Panc1 (cell line): ENCODE measurements at regions not wholly inside any gene's neighbourhood (a gene's known extent, or its start where the extent isn't known, plus 50 kb on each side); places are given as distances from the start of the nearest gene placed in this dataset.

Experiments used
- ATAC-seq: fragments of 200-7000 bp; cut with Tn5 transposase; 2 replicates; pipeline ENCODE4 v1.9.1; 2020; ENCODE audit warnings: mild to moderate bottlenecking, moderate library complexity
- BruUV-seq: library from RNA; stranded (reverse); fragments of 400-500 nt; replicated peaks from 2 replicates; lab custom pipeline; 2021; lab: Mats Ljungman, UMichigan
- CTCF ChIA-PET: fragments of 300-600 bp; sonication (Branson Sonifier 250); formaldehyde crosslinking; loops from one replicate; lab custom pipeline; 2022; ENCODE audit warnings: antibody characterized with exemption; lab: Charles Lee
- POLR2A ChIA-PET: fragments of 300-600 bp; sonication (Branson Sonifier 250); formaldehyde crosslinking; loops from one replicate; lab custom pipeline; 2022; ENCODE audit warnings: antibody characterized with exemption; lab: Charles Lee
- DNase-seq: peaks from one replicate; pipeline ENCODE4 v3.0.0-alpha.2; 2010; ENCODE audit warnings: low read depth, low spot score
- H3K27ac ChIP-seq: 2 replicates; pipeline ENCODE4 v1.5.1; 2011; ENCODE audit warnings: mild to moderate bottlenecking, low read length, inconsistent platforms
- H3K27me3 ChIP-seq: fragments of 200-500 bp; sonication (Bioruptor generic); 2 replicates; pipeline ENCODE4 v1.6.0; 2014; ENCODE audit warnings: low read length, inconsistent platforms; ENCODE audit not compliant: control insufficient read depth, insufficient read depth
- H3K36me3 ChIP-seq: fragments of 200-500 bp; sonication (Bioruptor generic); 2 replicates; pipeline ENCODE4 v1.5.1; 2014; ENCODE audit warnings: inconsistent platforms, mild to moderate bottlenecking, low read length, moderate library complexity; ENCODE audit not compliant: control insufficient read depth, insufficient read depth
- H3K4me1 ChIP-seq: 2 replicates; pipeline ENCODE4 v1.5.1; 2011; ENCODE audit warnings: inconsistent platforms, mild to moderate bottlenecking, low read length, moderate library complexity; ENCODE audit not compliant: control insufficient read depth, insufficient read depth
- H3K4me3 ChIP-seq, 2 experiments: 2 replicates each; pipeline ENCODE4 v1.5.1; 2011 to 2012; ENCODE audit warnings: low read depth in 2 of 2, low read length in 2 of 2, mild to moderate bottlenecking in 2 of 2, inconsistent platforms in 1 of 2, moderate library complexity in 1 of 2
- H3K9me3 ChIP-seq: fragments of 200-500 bp; sonication (Bioruptor generic); 2 replicates; pipeline ENCODE4 v1.5.1; 2014; ENCODE audit warnings: low read depth, mild to moderate bottlenecking, inconsistent platforms, low read length, moderate library complexity; ENCODE audit not compliant: control insufficient read depth, insufficient read depth
- CTCF ChIP-seq: fragments of 450-650 bp; IDR thresholded peaks from 2 replicates; pipeline ENCODE4 v1.5.1; 2017; ENCODE audit warnings: mild to moderate bottlenecking
- SIN3A ChIP-seq: IDR thresholded peaks from 2 replicates; pipeline ENCODE4 v1.6.1; 2012; ENCODE audit warnings: low read depth, mild to moderate bottlenecking, low read length, moderate library complexity, borderline replicate concordance; ENCODE audit not compliant: insufficient read depth
- TCF7L2 ChIP-seq: IDR thresholded peaks from 2 replicates; pipeline ENCODE4 v1.6.1; 2011; ENCODE audit warnings: mild to moderate bottlenecking, low read depth, low read length, inconsistent platforms
- in situ Hi-C: cut with HindIII; loops from 2 replicates; pipeline ENCODE4 v1.10.0; 2016; ENCODE audit warnings: low sequenced_read_pairs, low pct_unique_long_range_greater_than_20kb
- intact Hi-C: fragments of 100-400 bp; cut with micrococcal nuclease; formaldehyde crosslinking; loops from one replicate; pipeline ENCODE4 v1.10.0; 2022; ENCODE audit not compliant: unreplicated experiment
- TF ChIP-seq, protein P1 (sequence below), 2 experiments: IDR thresholded peaks; 2 replicates each; pipeline ENCODE4 v1.6.1; 2011 to 2012; ENCODE audit warnings: low read depth in 2 of 2, control low read depth in 1 of 2, low read length in 1 of 2, mild to moderate bottlenecking in 1 of 2, moderate library complexity in 1 of 2; ENCODE audit not compliant: insufficient read depth in 1 of 2

GRCh38 chr1:5253036-5253435 is 598.6 kb downstream of the AJAP1 start:
- no peak for ATAC-seq
- no TSS peak for BruUV-seq
- H3K9me3 ChIP-seq, result no peaks in the 10 kb centered on the region
- ChIA-PET CTCF (no interaction called here), POLR2A (no interaction called here)
- H3K27ac ChIP-seq, result no peak overlapping the region
- H3K4me3 ChIP-seq, result no peak overlapping the region
- no peaks in the 10 kb centered on the region for H3K27me3 ChIP-seq
- in situ Hi-C loops, result no loop called here
- intact Hi-C loops, result no loop called here
- TF ChIP-seq, protein P1, sequence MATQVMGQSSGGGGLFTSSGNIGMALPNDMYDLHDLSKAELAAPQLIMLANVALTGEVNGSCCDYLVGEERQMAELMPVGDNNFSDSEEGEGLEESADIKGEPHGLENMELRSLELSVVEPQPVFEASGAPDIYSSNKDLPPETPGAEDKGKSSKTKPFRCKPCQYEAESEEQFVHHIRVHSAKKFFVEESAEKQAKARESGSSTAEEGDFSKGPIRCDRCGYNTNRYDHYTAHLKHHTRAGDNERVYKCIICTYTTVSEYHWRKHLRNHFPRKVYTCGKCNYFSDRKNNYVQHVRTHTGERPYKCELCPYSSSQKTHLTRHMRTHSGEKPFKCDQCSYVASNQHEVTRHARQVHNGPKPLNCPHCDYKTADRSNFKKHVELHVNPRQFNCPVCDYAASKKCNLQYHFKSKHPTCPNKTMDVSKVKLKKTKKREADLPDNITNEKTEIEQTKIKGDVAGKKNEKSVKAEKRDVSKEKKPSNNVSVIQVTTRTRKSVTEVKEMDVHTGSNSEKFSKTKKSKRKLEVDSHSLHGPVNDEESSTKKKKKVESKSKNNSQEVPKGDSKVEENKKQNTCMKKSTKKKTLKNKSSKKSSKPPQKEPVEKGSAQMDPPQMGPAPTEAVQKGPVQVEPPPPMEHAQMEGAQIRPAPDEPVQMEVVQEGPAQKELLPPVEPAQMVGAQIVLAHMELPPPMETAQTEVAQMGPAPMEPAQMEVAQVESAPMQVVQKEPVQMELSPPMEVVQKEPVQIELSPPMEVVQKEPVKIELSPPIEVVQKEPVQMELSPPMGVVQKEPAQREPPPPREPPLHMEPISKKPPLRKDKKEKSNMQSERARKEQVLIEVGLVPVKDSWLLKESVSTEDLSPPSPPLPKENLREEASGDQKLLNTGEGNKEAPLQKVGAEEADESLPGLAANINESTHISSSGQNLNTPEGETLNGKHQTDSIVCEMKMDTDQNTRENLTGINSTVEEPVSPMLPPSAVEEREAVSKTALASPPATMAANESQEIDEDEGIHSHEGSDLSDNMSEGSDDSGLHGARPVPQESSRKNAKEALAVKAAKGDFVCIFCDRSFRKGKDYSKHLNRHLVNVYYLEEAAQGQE (IDR thresholded peaks at IDR 0.05; ENCODE audit: insufficient read depth in 1 of 2, low read depth in 2 of 2, low read length in 1 of 2), result no peak
- TF ChIP-seq TCF7L2 (no peak), SIN3A (no peak), CTCF (no peak)
- no peaks in the 10 kb centered on the region for H3K36me3 ChIP-seq
- H3K4me1 ChIP-seq, result no peaks in the 10 kb centered on the region
- no peak for DNase-seq

GRCh38 chr1:5250336-5250735 is 595.9 kb downstream of the AJAP1 start:
- H3K4me1 ChIP-seq, result no peaks in the 10 kb centered on the region
- ChIA-PET CTCF (no interaction called here), POLR2A (no interaction called here)
- in situ Hi-C loops, result no loop called here
- H3K36me3 ChIP-seq, result no peaks in the 10 kb centered on the region
- H3K27ac ChIP-seq, result no peak overlapping the region
- H3K9me3 ChIP-seq, result no peaks in the 10 kb centered on the region
- TF ChIP-seq, protein P1 (IDR thresholded peaks at IDR 0.05; ENCODE audit: insufficient read depth in 1 of 2, low read depth in 2 of 2, low read length in 1 of 2), result no peak
- no peak for TF ChIP-seq CTCF
- H3K27me3 ChIP-seq, result no peaks in the 10 kb centered on the region
- DNase-seq, result no peak
- intact Hi-C loops, result no loop called here
- no peak overlapping the region for H3K4me3 ChIP-seq
- no TSS peak for BruUV-seq
- no peak for ATAC-seq
